ENCODE measurements at regions not wholly inside any gene's neighbourhood (a gene's known extent, or its start where the extent isn't known, plus 50 kb on each side); places are given as distances from the start of the nearest gene placed in this dataset.
A peak's percentile ranks its signal among the peaks of the same experiment; 100 is the strongest.

DNA sequence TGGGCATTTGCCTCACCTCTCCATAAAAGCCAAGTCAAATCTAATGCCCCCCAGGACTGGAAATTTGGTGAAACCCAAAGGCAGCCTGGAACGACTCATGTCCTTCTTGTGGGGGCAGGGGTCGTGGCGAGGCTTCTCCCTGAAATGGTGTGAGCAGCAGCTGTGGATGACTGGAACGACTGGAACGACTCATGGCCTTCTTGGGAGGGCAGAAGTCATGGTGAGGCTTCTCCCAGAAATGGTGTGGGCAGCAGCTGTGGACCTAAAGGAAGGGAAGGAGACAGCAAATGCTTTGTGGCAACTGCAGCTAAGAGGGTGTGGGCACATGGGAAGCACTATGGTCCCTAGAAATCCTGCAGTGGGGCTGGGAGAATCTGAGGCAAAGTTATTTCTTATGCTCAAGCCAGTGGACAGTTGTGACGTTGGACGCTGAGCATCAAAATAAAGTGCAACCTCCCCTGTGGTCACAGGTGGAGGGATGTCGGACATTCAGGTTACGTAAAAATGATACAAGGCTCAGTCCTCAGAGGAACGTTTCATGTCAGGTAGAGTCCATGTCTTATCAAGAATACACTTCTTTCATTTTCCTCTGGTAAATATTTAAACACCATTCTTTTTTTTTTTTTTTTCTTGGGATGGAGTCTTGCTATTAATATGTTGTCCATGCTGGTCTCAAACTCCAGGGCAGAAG lies 107.0 kb upstream of the KIF5B start:
- POLR2A ChIA-PET, result no interaction called here
- no peak overlapping the region for H3K27ac Mint-ChIP-seq
- CTCF ChIA-PET, result no interaction called here
- DNase-seq, result no peak
- no peaks in the 10 kb centered on the region for H3K36me3 Mint-ChIP-seq (ENCODE audit: low read depth)
- no peaks in the 10 kb centered on the region for H3K9me3 Mint-ChIP-seq
- H3K27me3 Mint-ChIP-seq, result peaks cover 9% of the 10 kb centered on the region
- no peak overlapping the region for H3K4me3 Mint-ChIP-seq
- no peaks in the 10 kb centered on the region for H3K4me1 Mint-ChIP-seq

- H3K4me1 Mint-ChIP-seq, result no peaks in the 10 kb centered on the region
- CTCF ChIA-PET, result interaction anchor here (0.6 kb wide), 2 partner anchors 26 to 50 kb away, joined by 3 to 4 read pairs; no protein-coding TSS in a partner anchor
- no peaks in the 10 kb centered on the region for H3K9me3 Mint-ChIP-seq
- DNase-seq, result no peak
- H3K27ac Mint-ChIP-seq, result no peak overlapping the region
- POLR2A ChIA-PET, result no interaction called here
- no peak overlapping the region for H3K4me3 Mint-ChIP-seq
- H3K27me3 Mint-ChIP-seq, result peaks cover 9% of the 10 kb centered on the region
- H3K36me3 Mint-ChIP-seq (ENCODE audit: low read depth), result no peaks in the 10 kb centered on the region
Observed at GRCh38 chr10:32161586-32161985, 105.4 kb upstream of the KIF5B start.

- POLR2A ChIA-PET, result no interaction called here
- Mint-ChIP-seq H3K4me3 (no peak overlapping the region), H3K4me1 (no peaks in the 10 kb centered on the region), H3K27ac (no peak overlapping the region), H3K9me3 (peaks cover 2% of the 10 kb centered on the region), H3K27me3 (peaks cover 12% of the 10 kb centered on the region), H3K36me3 (ENCODE audit: low read depth) (no peaks in the 10 kb centered on the region)
- CTCF ChIA-PET, result no interaction called here
- no peak for DNase-seq
Observed at GRCh38 chr10:32160864-32161263, 104.6 kb upstream of the KIF5B start.

- no peak for DNase-seq
- Mint-ChIP-seq H3K27ac (no peak overlapping the region), H3K9me3 (peaks cover 4% of the 10 kb centered on the region), H3K27me3 (peaks cover 6% of the 10 kb centered on the region), H3K4me1 (no peaks in the 10 kb centered on the region), H3K36me3 (ENCODE audit: low read depth) (peaks cover 4% of the 10 kb centered on the region), H3K4me3 (no peak overlapping the region)
- ChIA-PET POLR2A (no interaction called here), CTCF (no interaction called here)
Observed at GRCh38 chr10:32159264-32159663, 103.0 kb upstream of the KIF5B start.

- Mint-ChIP-seq H3K4me3 (no peak overlapping the region), H3K9me3 (peaks cover 16% of the 10 kb centered on the region), H3K4me1 (peaks cover 15% of the 10 kb centered on the region), H3K27ac (no peak overlapping the region), H3K27me3 (peaks cover 6% of the 10 kb centered on the region), H3K36me3 (ENCODE audit: low read depth) (peaks cover 14% of the 10 kb centered on the region)
- ChIA-PET CTCF (no interaction called here), POLR2A (no interaction called here)
- no peak for DNase-seq
Observed at GRCh38 chr10:32156031-32156495, 99.8 kb upstream of the KIF5B start.

GRCh38 chr10:32155075-32155516 lies 98.9 kb upstream of the KIF5B start:
- Mint-ChIP-seq H3K36me3 (ENCODE audit: low read depth) (peaks cover 14% of the 10 kb centered on the region), H3K4me1 (peaks cover 25% of the 10 kb centered on the region), H3K27ac (no peak overlapping the region), H3K9me3 (peaks cover 16% of the 10 kb centered on the region), H3K27me3 (peaks cover 6% of the 10 kb centered on the region), H3K4me3 (no peak overlapping the region)
- DNase-seq, result no peak
- POLR2A ChIA-PET, result no interaction called here
- CTCF ChIA-PET, result no interaction called here

DNA sequence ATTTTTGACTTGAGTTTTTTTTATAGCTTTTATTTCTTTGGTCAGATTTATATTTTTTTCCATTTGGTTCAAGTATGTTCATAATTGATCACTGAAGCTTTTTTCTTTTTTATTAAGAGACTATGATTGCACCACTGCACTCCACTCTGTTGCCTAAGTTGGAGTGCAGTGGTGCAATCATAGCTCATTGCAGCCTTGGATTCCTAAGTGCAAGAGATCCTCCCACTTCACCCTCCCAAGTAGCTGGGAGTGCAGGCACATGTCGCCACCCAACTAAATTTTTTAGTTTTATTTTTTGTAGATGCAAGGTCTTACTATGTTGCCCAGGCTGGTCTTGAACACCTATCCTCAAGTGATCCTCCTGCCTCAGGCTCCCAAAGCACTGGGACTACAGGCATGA lies 97.7 kb upstream of the KIF5B start:
- Mint-ChIP-seq H3K27me3 (peaks cover 6% of the 10 kb centered on the region), H3K36me3 (ENCODE audit: low read depth) (peaks cover 14% of the 10 kb centered on the region), H3K27ac (no peak overlapping the region), H3K4me1 (peaks cover 36% of the 10 kb centered on the region), H3K4me3 (no peak overlapping the region), H3K9me3 (peaks cover 16% of the 10 kb centered on the region)
- ChIA-PET CTCF (no interaction called here), POLR2A (no interaction called here)
- DNase-seq, result no peak

DNA sequence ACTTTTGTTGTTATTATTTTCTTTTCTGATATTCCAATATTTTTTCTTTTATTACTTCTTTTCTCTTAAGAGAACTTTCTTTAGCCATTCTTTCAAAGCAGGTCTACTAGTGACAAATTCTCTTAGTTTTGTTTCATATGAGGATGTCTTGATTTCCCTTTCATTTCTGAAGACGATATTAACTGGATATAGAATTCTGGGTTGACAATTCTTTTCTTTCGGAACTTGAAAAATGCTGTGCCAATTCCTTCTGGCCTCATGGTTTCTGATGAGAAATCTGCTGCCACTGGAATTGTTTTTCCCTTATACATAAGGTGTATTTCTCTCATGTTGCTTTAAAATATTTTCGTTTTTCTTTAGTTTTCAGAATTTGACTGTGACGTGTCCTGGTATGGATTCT lies 97.0 kb upstream of the KIF5B start:
- no peak overlapping the region for H3K4me3 Mint-ChIP-seq
- H3K27me3 Mint-ChIP-seq, result peaks cover 6% of the 10 kb centered on the region
- H3K9me3 Mint-ChIP-seq, result peaks cover 16% of the 10 kb centered on the region
- POLR2A ChIA-PET, result no interaction called here
- peaks cover 39% of the 10 kb centered on the region for H3K4me1 Mint-ChIP-seq
- no peak overlapping the region for H3K27ac Mint-ChIP-seq
- CTCF ChIA-PET, result no interaction called here
- no peak for DNase-seq
- H3K36me3 Mint-ChIP-seq (ENCODE audit: low read depth), result peaks cover 14% of the 10 kb centered on the region

- Mint-ChIP-seq H3K36me3 (ENCODE audit: low read depth) (peaks cover 14% of the 10 kb centered on the region), H3K27ac (no peak overlapping the region), H3K4me1 (peaks cover 44% of the 10 kb centered on the region), H3K9me3 (peaks cover 16% of the 10 kb centered on the region), H3K4me3 (no peak overlapping the region), H3K27me3 (peaks cover 6% of the 10 kb centered on the region)
- ChIA-PET CTCF (no interaction called here), POLR2A (no interaction called here)
- DNase-seq, result no peak
Observed at GRCh38 chr10:32151871-32152270, 95.6 kb upstream of the KIF5B start.

GRCh38 chr10:32150532-32151101 lies 94.4 kb upstream of the KIF5B start:
- H3K36me3 Mint-ChIP-seq (ENCODE audit: low read depth), result peaks cover 14% of the 10 kb centered on the region
- peaks cover 12% of the 10 kb centered on the region for H3K9me3 Mint-ChIP-seq
- DNase-seq, result peak; percentile 34
- CTCF ChIA-PET, result interaction anchor here (0.7 to 1.5 kb wide), 4 partner anchors 16 to 289 kb away, joined by 3 to 5 read pairs (median 4); no protein-coding TSS in a partner anchor
- H3K27me3 Mint-ChIP-seq, result peaks cover under 1% of the 10 kb centered on the region
- POLR2A ChIA-PET, result interaction anchor here (0.9 to 1.0 kb wide), 3 partner anchors 11 to 202 kb away, joined by 3 to 4 read pairs (median 4); no protein-coding TSS in a partner anchor
- H3K27ac Mint-ChIP-seq, result peak overlapping the region; percentile 83
- peaks cover 44% of the 10 kb centered on the region for H3K4me1 Mint-ChIP-seq
- peak overlapping the region; percentile 37 for H3K4me3 Mint-ChIP-seq

- Mint-ChIP-seq H3K27ac (peak overlapping the region; percentile 83), H3K9me3 (peaks cover 12% of the 10 kb centered on the region), H3K4me1 (peaks cover 44% of the 10 kb centered on the region), H3K4me3 (no peak overlapping the region), H3K27me3 (no peaks in the 10 kb centered on the region), H3K36me3 (ENCODE audit: low read depth) (peaks cover 10% of the 10 kb centered on the region)
- POLR2A ChIA-PET, result interaction anchor here (0.7 to 1.0 kb wide), 5 partner anchors 10 to 733 kb away, joined by 3 read pairs; partner anchors contain the start of gene KIF5B
- CTCF ChIA-PET, result interaction anchor here (0.9 to 1.5 kb wide), 2 partner anchors 16 to 287 kb away, joined by 3 to 5 read pairs; no protein-coding TSS in a partner anchor
- DNase-seq, result peak; percentile 50
Observed at GRCh38 chr10:32149252-32149955, 93.2 kb upstream of the KIF5B start.

DNA sequence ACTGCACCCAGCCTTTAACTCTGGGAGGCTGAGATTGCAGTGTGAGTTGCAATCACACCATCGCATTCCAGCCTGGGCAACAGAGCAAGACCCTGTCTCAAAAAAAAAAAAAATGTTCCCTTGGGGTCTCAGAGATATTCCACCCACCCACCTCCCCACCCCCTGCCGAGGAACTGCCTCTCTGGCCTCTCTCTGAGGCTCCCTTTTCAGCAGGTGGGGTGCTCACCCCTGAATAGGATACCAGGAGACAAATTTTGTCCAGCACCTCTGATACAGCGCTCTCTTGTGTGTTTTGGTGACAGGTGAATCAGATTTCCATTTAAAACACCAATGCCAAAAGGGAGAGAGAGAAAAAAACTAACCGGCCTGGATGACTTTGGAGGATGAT lies 92.6 kb upstream of the KIF5B start:
- ChIA-PET CTCF (interaction anchor here (0.6 kb wide), 1 partner anchor 1403 kb away, joined by 3 read pairs; no protein-coding TSS in a partner anchor), POLR2A (interaction anchor here (1.0 kb wide), 1 partner anchor 18 kb away, joined by 3 read pairs; no protein-coding TSS in a partner anchor)
- Mint-ChIP-seq H3K9me3 (peaks cover 12% of the 10 kb centered on the region), H3K27me3 (no peaks in the 10 kb centered on the region), H3K4me3 (no peak overlapping the region), H3K27ac (peak overlapping the region; percentile 83), H3K36me3 (ENCODE audit: low read depth) (peaks cover 10% of the 10 kb centered on the region), H3K4me1 (peaks cover 44% of the 10 kb centered on the region)
- no peak for DNase-seq

GRCh38 chr10:32147730-32148129 lies 91.5 kb upstream of the KIF5B start:
- ChIA-PET CTCF (no interaction called here), POLR2A (no interaction called here)
- DNase-seq, result no peak
- H3K36me3 Mint-ChIP-seq (ENCODE audit: low read depth), result peaks cover 3% of the 10 kb centered on the region
- peaks cover under 1% of the 10 kb centered on the region for H3K27me3 Mint-ChIP-seq
- H3K9me3 Mint-ChIP-seq, result peaks cover 3% of the 10 kb centered on the region
- peaks cover 41% of the 10 kb centered on the region for H3K4me1 Mint-ChIP-seq
- H3K27ac Mint-ChIP-seq, result no peak overlapping the region
- H3K4me3 Mint-ChIP-seq, result no peak overlapping the region

Data from activated CD4-positive, alpha-beta memory T cell treated with anti-CD3 and anti-CD28 coated beads, Interleukin-2, amount 10 ng/mL, durations not matched to agents 7 days and 5 days (primary cell).